GM23248 (cell line): ENCODE measurements at regions not wholly inside any gene's neighbourhood (a gene's known extent, or its start where the extent isn't known, plus 50 kb on each side); places are given as distances from the start of the nearest gene placed in this dataset.

Experiments
- EZH2 ChIP-seq: fragments of 200-600 bp; sonication (generic); IDR thresholded peaks from 2 replicates; pipeline ENCODE4 v1.6.1; 2018; ENCODE audit warnings: antibody characterized with exemption, mild to moderate bottlenecking; ENCODE audit not compliant: insufficient read depth, poor library complexity, severe bottlenecking
- EZH2phosphoT487 ChIP-seq: fragments of 200-600 bp; sonication (generic); IDR thresholded peaks from 2 replicates; pipeline ENCODE4 v1.6.1; 2018; ENCODE audit warnings: antibody characterized with exemption, moderate library complexity, mild to moderate bottlenecking, low read depth; ENCODE audit not compliant: insufficient read depth

DNA sequence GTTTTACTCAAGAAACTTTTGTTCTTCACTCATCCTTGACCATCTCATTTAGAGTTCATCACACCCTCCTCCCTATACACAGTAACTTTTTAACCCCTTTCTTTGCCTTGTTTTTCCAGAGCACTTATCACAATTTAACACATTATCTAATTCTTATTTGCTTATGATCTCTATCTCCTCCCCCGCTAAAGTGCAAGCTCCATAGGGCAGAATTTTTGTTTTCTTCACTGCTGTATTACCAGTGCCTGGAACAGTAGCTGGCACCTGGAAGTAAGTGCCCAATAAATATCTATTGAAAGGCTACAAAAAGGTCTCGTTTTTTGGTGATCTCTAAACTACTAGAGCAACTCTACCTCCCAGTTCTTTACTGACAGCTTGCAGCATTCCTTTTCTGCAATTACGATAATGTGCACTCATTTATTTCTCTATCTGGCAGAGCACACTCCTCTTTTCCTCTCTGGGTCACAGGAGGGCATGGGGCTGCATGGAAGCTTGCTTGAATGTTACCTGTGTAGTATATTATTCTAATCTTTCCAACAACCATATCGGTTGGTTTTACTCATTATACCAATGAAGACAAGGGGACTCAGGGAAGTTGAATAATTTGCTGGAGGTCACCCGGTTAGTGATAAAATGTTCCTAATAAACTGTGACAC lies 57.4 kb upstream of the CHST9 start:
- TF ChIP-seq EZH2phosphoT487 (no peak), EZH2 (no peak)
